AG04450 (cell line): ENCODE measurements at regions not wholly inside any gene's neighbourhood (a gene's known extent, or its start where the extent isn't known, plus 50 kb on each side); places are given as distances from the start of the nearest gene placed in this dataset.

Source experiments
- CTCF ChIA-PET: fragments of 300-600, 350-600 bp; formaldehyde crosslinking; extraction: SDS; loops from one replicate; lab custom pipeline; 2022; ENCODE audit warnings: antibody characterized with exemption, inconsistent platforms; lab: Charles Lee
- POLR2A ChIA-PET: fragments of 350-600 bp; formaldehyde crosslinking; extraction: SDS; loops from one replicate; lab custom pipeline; 2021; ENCODE audit warnings: antibody characterized with exemption, inconsistent platforms; lab: Yijun Ruan, JAX
- DNase-seq: peaks from one replicate; pipeline ENCODE4 v3.0.0-alpha.2; 2011; ENCODE audit warnings: low read depth, low spot score
- H3K27ac ChIP-seq: one replicate; pipeline ENCODE4 v1.5.1; 2012; ENCODE audit warnings: low read depth, low read length, control low read depth
- H3K27me3 ChIP-seq: one replicate; pipeline ENCODE4 v1.6.0; 2012; ENCODE audit warnings: low read length; ENCODE audit not compliant: control insufficient read depth, insufficient read depth
- H3K4me3 ChIP-seq: 2 replicates; pipeline ENCODE4 v1.5.1; 2011; ENCODE audit warnings: mild to moderate bottlenecking, low read depth, low read length, control low read depth
- H3K9me3 ChIP-seq: 2 replicates; pipeline ENCODE4 v1.5.1; 2012; ENCODE audit warnings: low read length; ENCODE audit not compliant: control insufficient read depth, insufficient read depth
- CTCF ChIP-seq: IDR thresholded peaks from 2 replicates; pipeline ENCODE4 v1.5.1; 2011; ENCODE audit warnings: low read depth, low read length, control low read depth, inconsistent platforms

- CTCF ChIA-PET = no interaction called here
- no peak overlapping the region for H3K27ac ChIP-seq
- no peaks in the 10 kb centered on the region for H3K9me3 ChIP-seq
- no peak overlapping the region for H3K4me3 ChIP-seq
- POLR2A ChIA-PET = no interaction called here
- H3K27me3 ChIP-seq = no peaks in the 10 kb centered on the region
- no peak for DNase-seq
- no peak for TF ChIP-seq CTCF
Observed at GRCh38 chr5:98518754-98519153, 254.7 kb upstream of the RGMB start.

- DNase-seq = no peak
- Histone ChIP-seq H3K27ac (no peak overlapping the region), H3K9me3 (no peaks in the 10 kb centered on the region), H3K4me3 (no peak overlapping the region), H3K27me3 (no peaks in the 10 kb centered on the region)
- TF ChIP-seq CTCF = no peak
- POLR2A ChIA-PET = no interaction called here
- CTCF ChIA-PET = no interaction called here
Observed at GRCh38 chr5:98519571-98519970, 253.9 kb upstream of the RGMB start.

- ChIA-PET CTCF (no interaction called here), POLR2A (no interaction called here)
- DNase-seq = no peak
- no peak for TF ChIP-seq CTCF
- H3K27ac ChIP-seq = no peak overlapping the region
- no peak overlapping the region for H3K4me3 ChIP-seq
- H3K9me3 ChIP-seq = no peaks in the 10 kb centered on the region
- no peaks in the 10 kb centered on the region for H3K27me3 ChIP-seq
Observed at GRCh38 chr5:98521821-98522220, 251.6 kb upstream of the RGMB start.

- H3K9me3 ChIP-seq = no peaks in the 10 kb centered on the region
- CTCF ChIA-PET = no interaction called here
Observed at GRCh38 chr5:98524773-98525172, 248.7 kb upstream of the RGMB start.

GRCh38 chr5:98527846-98528245 lies 245.6 kb upstream of the RGMB start:
- CTCF ChIA-PET = no interaction called here
- Histone ChIP-seq H3K9me3 (no peaks in the 10 kb centered on the region), H3K27me3 (no peaks in the 10 kb centered on the region), H3K4me3 (no peak overlapping the region), H3K27ac (no peak overlapping the region)
- POLR2A ChIA-PET = no interaction called here
- no peak for DNase-seq
- no peak for TF ChIP-seq CTCF

More at GRCh38 chr5:98524773-98525172, 248.7 kb upstream of the RGMB start:
- no peak for TF ChIP-seq CTCF
- no peak for DNase-seq
- no peak overlapping the region for H3K4me3 ChIP-seq
- POLR2A ChIA-PET = no interaction called here
- H3K27me3 ChIP-seq = no peaks in the 10 kb centered on the region
- no peak overlapping the region for H3K27ac ChIP-seq
